IPS DF 6.9 (cell line): ENCODE measurements at regions not wholly inside any gene's neighbourhood (a gene's known extent, or its start where the extent isn't known, plus 50 kb on each side); places are given as distances from the start of the nearest gene placed in this dataset.

Source experiments
- DNase-seq: peaks from one replicate; pipeline ENCODE4 v3.0.0-alpha.2; 2013; ENCODE audit warnings: low read depth, low spot score
- H3K27ac ChIP-seq: one replicate; pipeline ENCODE4 v1.5.1; 2013; ENCODE audit warnings: low read length, control low read depth
- H3K27me3 ChIP-seq: 2 replicates; pipeline ENCODE4 v1.6.1; 2013; ENCODE audit warnings: mild to moderate bottlenecking, low read length; ENCODE audit not compliant: control insufficient read depth, insufficient read depth
- H3K36me3 ChIP-seq: 2 replicates; pipeline ENCODE4 v1.6.1; 2013; ENCODE audit warnings: low read length; ENCODE audit not compliant: control insufficient read depth, insufficient read depth
- H3K4me1 ChIP-seq: 2 replicates; pipeline ENCODE4 v1.6.1; 2013; ENCODE audit warnings: low read length; ENCODE audit not compliant: control insufficient read depth, insufficient read depth
- H3K4me3 ChIP-seq: 2 replicates; pipeline ENCODE4 v1.5.1; 2013; ENCODE audit warnings: mild to moderate bottlenecking, low read length
- H3K9me3 ChIP-seq: 2 replicates; pipeline ENCODE4 v1.6.1; 2013; ENCODE audit warnings: low read length, inconsistent platforms; ENCODE audit not compliant: control insufficient read depth, insufficient read depth
- WGBS: extraction: QIAGEN DNeasy Blood & Tissue Kit; methylation state at CpG from one replicate; pipeline ENCODE4 v1.1.7; 2013; ENCODE audit warnings: mixed read lengths, missing lambda C conversion rate; ENCODE audit not compliant: insufficient read length, insufficient coverage; 5-methylcytosine and 5-hydroxymethylcytosine counted together

DNA sequence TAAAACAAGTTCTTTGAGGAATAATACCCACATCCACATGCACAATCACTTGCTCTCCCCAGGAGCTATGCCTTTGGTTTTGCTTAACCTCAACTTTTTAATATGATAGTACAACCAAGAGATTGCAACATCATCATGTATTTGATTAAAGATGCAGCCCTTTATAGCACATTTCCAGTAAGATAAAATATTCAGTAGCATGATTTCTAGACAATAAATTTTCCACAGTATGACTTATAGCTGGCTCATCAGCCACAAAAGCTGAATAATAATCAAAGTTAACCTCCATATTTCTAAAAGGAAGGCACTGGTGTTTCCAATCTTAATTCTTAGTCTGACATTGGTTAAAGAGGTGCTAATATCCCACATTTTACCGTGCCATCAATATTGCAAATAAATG, 622.5 kb downstream of the TBL1XR1 start:
- no CpG with 5 or more reads among the region's 1 CpG for WGBS
- H3K4me1 ChIP-seq = no peaks in the 10 kb centered on the region
- H3K9me3 ChIP-seq = no peaks in the 10 kb centered on the region
- no peak overlapping the region for H3K4me3 ChIP-seq
- H3K36me3 ChIP-seq = no peaks in the 10 kb centered on the region
- H3K27ac ChIP-seq = no peak overlapping the region
- no peak for DNase-seq
- no peaks in the 10 kb centered on the region for H3K27me3 ChIP-seq

DNA sequence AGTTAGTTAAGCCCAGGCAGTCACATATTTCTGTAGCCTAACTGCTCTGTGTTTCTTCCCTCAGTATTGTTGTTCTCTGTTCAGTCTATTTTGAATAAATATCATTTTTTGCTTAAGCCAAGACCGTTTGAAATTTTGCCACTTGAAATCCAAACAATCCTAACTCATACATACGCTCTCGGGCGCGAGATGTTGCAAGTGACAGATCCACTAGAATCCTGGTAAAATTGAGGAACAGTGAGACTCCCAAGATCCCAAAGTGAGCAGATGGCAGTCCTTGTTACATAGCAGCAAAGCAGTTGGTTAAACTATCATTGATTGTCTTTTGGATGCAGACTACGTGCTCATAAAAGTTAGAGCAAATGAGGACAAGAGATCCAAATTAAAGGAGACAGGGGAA, 625.4 kb downstream of the TBL1XR1 start:
- H3K27ac ChIP-seq = no peak overlapping the region
- H3K36me3 ChIP-seq = no peaks in the 10 kb centered on the region
- WGBS = no CpG with 5 or more reads among the region's 6 CpGs
- H3K4me1 ChIP-seq = no peaks in the 10 kb centered on the region
- H3K27me3 ChIP-seq = no peaks in the 10 kb centered on the region
- H3K4me3 ChIP-seq = no peak overlapping the region
- H3K9me3 ChIP-seq = no peaks in the 10 kb centered on the region
- DNase-seq = no peak

GRCh38 chr3:176570992-176571391, 626.3 kb downstream of the TBL1XR1 start:
- Histone ChIP-seq H3K9me3 (no peaks in the 10 kb centered on the region), H3K27me3 (no peaks in the 10 kb centered on the region), H3K36me3 (no peaks in the 10 kb centered on the region), H3K4me1 (no peaks in the 10 kb centered on the region), H3K4me3 (no peak overlapping the region), H3K27ac (no peak overlapping the region)
- no CpG with 5 or more reads among the region's 5 CpGs for WGBS
- DNase-seq = no peak

DNA sequence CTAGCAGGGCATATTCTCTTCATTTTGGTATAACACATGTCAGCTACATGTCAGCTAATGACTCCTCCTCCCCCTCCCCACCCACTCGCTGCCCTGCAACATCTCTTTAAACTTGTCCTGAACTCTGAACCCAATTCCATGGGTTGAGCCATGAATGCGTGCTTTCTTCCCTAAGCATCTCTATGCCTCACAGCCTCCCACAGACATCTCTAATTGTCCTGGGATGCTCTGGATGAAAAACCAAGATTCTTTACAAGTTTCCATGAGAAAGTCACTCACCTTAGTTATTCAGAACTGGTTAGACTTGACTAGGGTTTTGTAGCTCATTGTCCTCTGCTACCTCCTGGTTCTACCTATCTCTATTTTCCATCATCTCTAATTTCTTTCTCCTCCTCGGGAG, 629.1 kb downstream of the TBL1XR1 start:
- Histone ChIP-seq H3K27ac (no peak overlapping the region), H3K4me3 (no peak overlapping the region), H3K36me3 (no peaks in the 10 kb centered on the region), H3K27me3 (no peaks in the 10 kb centered on the region), H3K4me1 (no peaks in the 10 kb centered on the region), H3K9me3 (no peaks in the 10 kb centered on the region)
- DNase-seq = no peak
- no CpG with 5 or more reads among the region's 3 CpGs for WGBS

DNA sequence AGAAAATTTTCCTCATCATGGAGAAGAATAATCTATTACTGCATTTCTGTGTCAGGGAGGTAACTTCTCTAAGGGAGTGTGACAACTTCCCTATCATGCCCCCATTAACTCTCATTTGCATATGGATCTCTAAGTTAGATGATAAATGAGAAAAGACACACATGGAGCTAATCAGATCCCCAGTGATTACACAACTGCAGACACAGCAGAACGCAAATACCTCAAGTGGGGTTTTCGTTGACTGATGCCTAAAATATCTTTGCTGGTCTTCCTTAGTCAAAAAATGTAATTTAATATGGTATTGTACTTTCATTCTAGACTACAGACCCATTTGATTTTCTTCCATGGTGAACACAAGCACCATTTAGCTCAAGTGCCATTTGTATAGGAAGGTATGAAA, 630.5 kb downstream of the TBL1XR1 start:
- no CpG with 5 or more reads among the region's 2 CpGs for WGBS
- Histone ChIP-seq H3K4me1 (no peaks in the 10 kb centered on the region), H3K36me3 (no peaks in the 10 kb centered on the region), H3K4me3 (no peak overlapping the region), H3K27me3 (no peaks in the 10 kb centered on the region), H3K9me3 (no peaks in the 10 kb centered on the region), H3K27ac (no peak overlapping the region)
- no peak for DNase-seq

- WGBS = no CpG with 5 or more reads among the region's 1 CpG
- H3K27me3 ChIP-seq = no peaks in the 10 kb centered on the region
- H3K9me3 ChIP-seq = no peaks in the 10 kb centered on the region
- no peaks in the 10 kb centered on the region for H3K4me1 ChIP-seq
- H3K4me3 ChIP-seq = no peak overlapping the region
- no peaks in the 10 kb centered on the region for H3K36me3 ChIP-seq
- no peak for DNase-seq
- H3K27ac ChIP-seq = no peak overlapping the region
Observed at GRCh38 chr3:176562331-176562730, 635.0 kb downstream of the TBL1XR1 start.

- Histone ChIP-seq H3K4me1 (no peaks in the 10 kb centered on the region), H3K27ac (no peak overlapping the region), H3K36me3 (no peaks in the 10 kb centered on the region), H3K4me3 (no peak overlapping the region), H3K9me3 (no peaks in the 10 kb centered on the region), H3K27me3 (no peaks in the 10 kb centered on the region)
- no peak for DNase-seq
- WGBS = no CpG with 5 or more reads among the region's 3 CpGs
Observed at GRCh38 chr3:176561826-176562225, 635.5 kb downstream of the TBL1XR1 start.

GRCh38 chr3:176554791-176555654, 642.3 kb downstream of the TBL1XR1 start:
- DNase-seq = no peak
- H3K27me3 ChIP-seq = no peaks in the 10 kb centered on the region
- no peak overlapping the region for H3K27ac ChIP-seq
- no peak overlapping the region for H3K4me3 ChIP-seq
- H3K4me1 ChIP-seq = no peaks in the 10 kb centered on the region
- WGBS = no CpG with 5 or more reads among the region's 10 CpGs
- no peaks in the 10 kb centered on the region for H3K36me3 ChIP-seq
- no peaks in the 10 kb centered on the region for H3K9me3 ChIP-seq

DNA sequence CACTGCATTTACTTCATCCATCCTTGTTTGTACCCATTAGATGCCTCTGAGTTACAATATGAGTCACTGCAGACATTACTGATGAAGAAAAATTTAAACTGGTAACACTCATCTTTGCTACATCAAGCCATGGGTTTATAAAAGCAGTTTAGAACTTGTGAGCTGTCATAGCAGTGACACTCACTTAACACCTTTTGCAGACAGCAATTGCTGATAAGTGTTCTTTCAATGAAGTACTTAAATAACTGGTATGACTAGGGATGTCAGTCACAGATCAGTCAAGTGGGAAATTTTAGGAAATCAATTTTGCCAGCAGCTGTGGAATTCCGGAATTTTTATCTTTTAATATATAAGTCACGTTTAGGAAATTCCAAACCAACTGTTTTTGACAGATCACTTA, 643.0 kb downstream of the TBL1XR1 start:
- no CpG with 5 or more reads among the region's 2 CpGs for WGBS
- no peak overlapping the region for H3K27ac ChIP-seq
- H3K4me3 ChIP-seq = no peak overlapping the region
- H3K9me3 ChIP-seq = no peaks in the 10 kb centered on the region
- no peaks in the 10 kb centered on the region for H3K36me3 ChIP-seq
- no peaks in the 10 kb centered on the region for H3K4me1 ChIP-seq
- no peaks in the 10 kb centered on the region for H3K27me3 ChIP-seq
- no peak for DNase-seq

DNA sequence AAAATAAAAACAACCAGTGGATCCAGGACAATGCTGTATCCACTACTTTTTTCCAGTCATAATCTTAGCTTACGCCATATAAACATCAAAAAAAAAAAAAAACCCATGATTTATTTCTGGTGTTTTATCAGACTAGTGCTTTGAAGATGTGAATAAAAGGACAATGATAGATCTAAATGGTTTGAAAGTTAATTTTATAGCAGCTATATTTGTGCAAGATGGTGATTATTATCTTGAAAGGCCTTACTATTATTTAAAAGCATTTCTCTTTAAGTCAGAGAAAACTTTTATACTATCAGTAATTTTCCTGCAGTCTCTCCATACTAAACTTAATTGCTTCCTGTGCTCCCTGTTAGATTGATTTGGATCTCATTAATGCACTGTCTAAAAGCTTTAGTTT, 670.3 kb downstream of the TBL1XR1 start:
- WGBS = no CpG with 5 or more reads among the region's 1 CpG
- no peak overlapping the region for H3K27ac ChIP-seq

GRCh38 chr3:176526225-176526624, 671.1 kb downstream of the TBL1XR1 start:
- no peak for DNase-seq
- no peak overlapping the region for H3K4me3 ChIP-seq
- H3K4me1 ChIP-seq = peaks cover 6% of the 10 kb centered on the region; the same call in 1 of the 2 replicates
- no peaks in the 10 kb centered on the region for H3K9me3 ChIP-seq
- H3K36me3 ChIP-seq = no peaks in the 10 kb centered on the region
- WGBS = no CpG with 5 or more reads among the region's 1 CpG
- H3K27me3 ChIP-seq = no peaks in the 10 kb centered on the region
- no peak overlapping the region for H3K27ac ChIP-seq

More for the DNA sequence above, 670.3 kb downstream of the TBL1XR1 start:
- Histone ChIP-seq H3K9me3 (no peaks in the 10 kb centered on the region), H3K36me3 (no peaks in the 10 kb centered on the region), H3K4me1 (peaks cover 3% of the 10 kb centered on the region; the same call in 1 of the 2 replicates), H3K27me3 (no peaks in the 10 kb centered on the region), H3K4me3 (no peak overlapping the region)
- DNase-seq = no peak
